Retinal pigment epithelial cell (primary cell): ENCODE measurements at regions not wholly inside any gene's neighbourhood (a gene's known extent, or its start where the extent isn't known, plus 50 kb on each side); places are given as distances from the start of the nearest gene placed in this dataset.

Experiments used
- DNase-seq: peaks from one replicate; pipeline ENCODE4 v3.0.0-alpha.2; 2010; ENCODE audit warnings: low read depth
- H3K4me3 ChIP-seq: 2 replicates; pipeline ENCODE4 v1.5.1; 2011; ENCODE audit warnings: mild to moderate bottlenecking, low read length, control low read depth, moderate library complexity
- TF ChIP-seq, protein P1 (sequence below): conservative IDR thresholded peaks from 2 replicates; pipeline ENCODE4 v1.5.1; 2011; ENCODE audit warnings: low read depth, low read length, control low read depth, inconsistent platforms

DNA sequence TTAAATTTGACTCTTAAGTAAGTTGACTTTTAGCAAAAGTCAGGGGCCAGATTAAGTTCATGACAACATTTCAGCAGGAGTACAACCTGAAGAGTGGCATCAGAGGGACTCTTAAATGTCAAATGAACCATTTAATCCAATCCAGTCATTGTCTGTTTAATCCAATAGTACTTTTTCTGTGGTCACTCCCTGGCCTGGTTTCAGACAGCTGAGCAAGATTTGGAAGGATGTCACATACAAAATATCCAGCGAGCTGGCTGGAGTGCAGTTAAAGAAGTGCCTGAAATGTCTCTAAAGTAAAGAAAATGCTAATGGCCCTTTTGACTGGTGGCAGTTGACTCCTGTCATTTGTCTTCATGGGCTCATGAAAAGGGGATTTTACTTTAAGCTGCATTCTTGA, 1082.1 kb downstream of the AACS start:
- TF ChIP-seq, protein P1, sequence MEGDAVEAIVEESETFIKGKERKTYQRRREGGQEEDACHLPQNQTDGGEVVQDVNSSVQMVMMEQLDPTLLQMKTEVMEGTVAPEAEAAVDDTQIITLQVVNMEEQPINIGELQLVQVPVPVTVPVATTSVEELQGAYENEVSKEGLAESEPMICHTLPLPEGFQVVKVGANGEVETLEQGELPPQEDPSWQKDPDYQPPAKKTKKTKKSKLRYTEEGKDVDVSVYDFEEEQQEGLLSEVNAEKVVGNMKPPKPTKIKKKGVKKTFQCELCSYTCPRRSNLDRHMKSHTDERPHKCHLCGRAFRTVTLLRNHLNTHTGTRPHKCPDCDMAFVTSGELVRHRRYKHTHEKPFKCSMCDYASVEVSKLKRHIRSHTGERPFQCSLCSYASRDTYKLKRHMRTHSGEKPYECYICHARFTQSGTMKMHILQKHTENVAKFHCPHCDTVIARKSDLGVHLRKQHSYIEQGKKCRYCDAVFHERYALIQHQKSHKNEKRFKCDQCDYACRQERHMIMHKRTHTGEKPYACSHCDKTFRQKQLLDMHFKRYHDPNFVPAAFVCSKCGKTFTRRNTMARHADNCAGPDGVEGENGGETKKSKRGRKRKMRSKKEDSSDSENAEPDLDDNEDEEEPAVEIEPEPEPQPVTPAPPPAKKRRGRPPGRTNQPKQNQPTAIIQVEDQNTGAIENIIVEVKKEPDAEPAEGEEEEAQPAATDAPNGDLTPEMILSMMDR: no peak
- no peak overlapping the region for H3K4me3 ChIP-seq
- DNase-seq: no peak

DNA sequence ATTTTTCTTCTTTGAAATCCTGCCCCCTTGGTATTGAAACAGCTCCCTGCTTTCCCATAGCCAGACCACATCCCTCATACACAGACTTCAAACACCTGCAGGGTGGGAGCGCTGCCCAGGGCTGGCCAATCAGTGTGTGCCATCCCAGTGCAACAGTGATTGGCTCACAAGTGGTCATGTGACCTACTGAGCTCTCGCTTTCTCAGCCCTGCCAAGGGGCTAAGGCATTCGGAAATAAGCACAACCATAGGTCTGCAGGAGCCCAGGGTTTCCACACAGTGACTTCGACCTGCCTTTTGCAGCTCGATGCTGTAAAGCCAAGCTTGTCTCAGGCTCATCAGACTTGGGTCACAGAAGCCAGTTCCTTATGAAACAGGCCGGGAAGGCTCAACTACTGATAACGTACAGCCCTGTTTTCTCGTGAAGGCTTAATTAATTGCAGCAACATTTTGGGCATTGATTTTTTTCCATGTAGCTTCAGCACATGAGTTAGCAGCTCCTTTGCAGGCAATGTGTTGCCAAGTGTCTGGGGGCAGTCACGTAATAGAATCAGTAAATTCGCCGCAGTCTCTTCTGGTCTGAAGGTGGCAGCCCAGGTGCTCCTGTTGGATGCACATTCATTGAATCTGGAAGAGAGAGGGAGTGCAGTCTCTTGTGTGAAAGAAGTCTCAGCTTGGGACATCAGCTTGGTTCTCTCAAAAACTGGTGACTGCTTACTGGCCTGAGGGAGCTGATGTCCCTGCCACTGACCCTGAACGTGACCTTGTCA, 1091.8 kb downstream of the AACS start:
- DNase-seq: no peak
- H3K4me3 ChIP-seq: no peak overlapping the region
- TF ChIP-seq, protein P1: no peak

- no peak overlapping the region for H3K4me3 ChIP-seq
- TF ChIP-seq, protein P1: no peak
Measured at GRCh38 chr12:126157575-126157966, 1092.3 kb downstream of the AACS start.

GRCh38 chr12:126159139-126159538, 1093.9 kb downstream of the AACS start:
- H3K4me3 ChIP-seq: no peak overlapping the region
- TF ChIP-seq, protein P1: no peak
- DNase-seq: no peak

More at GRCh38 chr12:126157575-126157966, 1092.3 kb downstream of the AACS start:
- DNase-seq: no peak

DNA sequence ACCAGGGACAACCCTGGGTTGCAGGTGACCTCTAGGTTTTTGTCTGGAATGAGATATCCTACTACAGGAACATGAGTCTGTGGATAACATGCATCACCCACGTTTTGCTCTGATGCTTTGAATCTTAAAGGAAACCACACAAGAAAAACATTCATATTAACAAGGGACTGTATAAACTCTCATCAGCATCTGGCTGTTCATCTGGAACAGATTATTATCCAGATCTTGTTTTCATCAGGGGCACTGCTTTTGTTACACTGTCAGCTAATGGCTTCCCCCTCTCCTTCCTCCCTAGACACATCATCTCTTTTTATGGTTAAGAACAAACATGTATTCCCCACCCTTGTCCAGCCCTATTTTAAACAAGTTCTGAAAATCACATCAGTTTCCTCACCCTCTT, 1095.7 kb downstream of the AACS start:
- H3K4me3 ChIP-seq: no peak overlapping the region
- DNase-seq: no peak
- TF ChIP-seq, protein P1: no peak

DNA sequence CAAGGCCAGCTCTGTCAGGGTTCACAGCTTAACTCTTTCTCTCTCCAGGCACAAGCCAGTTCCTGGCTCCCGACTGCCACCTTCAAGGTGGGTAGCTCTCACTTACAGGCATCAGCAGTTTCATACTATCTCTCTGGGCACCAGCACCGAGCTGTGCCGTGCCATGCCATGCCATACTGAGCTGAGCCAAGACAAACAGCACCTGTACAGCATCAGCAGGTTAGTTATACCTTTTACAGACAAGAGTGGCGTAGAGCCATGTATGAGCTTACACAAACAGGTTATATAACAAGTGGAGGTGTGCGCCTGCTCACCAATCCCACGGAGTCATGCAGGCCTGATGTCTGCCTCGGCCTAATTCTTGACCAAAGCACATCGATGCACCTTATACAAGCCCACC, 1098.7 kb downstream of the AACS start:
- TF ChIP-seq, protein P1: no peak
- no peak overlapping the region for H3K4me3 ChIP-seq
- no peak for DNase-seq

- no peak overlapping the region for H3K4me3 ChIP-seq
- TF ChIP-seq, protein P1: no peak
- no peak for DNase-seq
Measured at GRCh38 chr12:126171937-126172559, 1106.8 kb downstream of the AACS start.
